ENCODE measurements at regions not wholly inside any gene's neighbourhood (a gene's known extent, or its start where the extent isn't known, plus 50 kb on each side); places are given as distances from the start of the nearest gene placed in this dataset.

DNA sequence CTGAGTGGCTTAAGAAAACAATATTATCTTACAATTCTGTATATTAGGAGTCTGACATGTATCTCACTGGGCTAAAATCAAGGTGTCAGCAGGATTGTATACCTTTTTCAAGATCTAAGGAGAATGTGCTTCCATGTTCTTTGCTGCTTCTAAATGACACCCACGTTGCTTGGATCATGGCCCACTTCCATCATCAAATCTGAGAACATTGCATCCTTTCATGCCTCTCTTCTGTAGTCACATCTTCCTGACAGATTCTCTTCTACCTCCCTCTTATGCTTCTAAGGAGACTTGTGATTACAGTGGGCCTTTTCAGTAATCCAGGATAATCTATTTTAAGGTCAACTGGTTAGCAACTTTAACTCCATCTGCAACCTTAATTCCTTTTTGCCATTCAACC lies 499.4 kb downstream of the FAM181B start:
- H4K5ac ChIP-seq (ENCODE audit: insufficient read length, low read depth, low read length): no peak overlapping the region
- H3K23me2 ChIP-seq (ENCODE audit: low read depth, low read length): no peaks in the 10 kb centered on the region
- no peak overlapping the region for H3K9ac ChIP-seq (replicated peaks in 1 of 4; ENCODE audit: extremely low read depth in 1 of 4, low read depth in 3 of 4, low read length in 3 of 4)
- H2AFZ ChIP-seq (ENCODE audit: low read length): no peak overlapping the region
- H3K4me3 ChIP-seq (ENCODE audit: extremely low read depth in 1 of 4, insufficient read depth in 2 of 4, low read depth in 3 of 4, low read length in 4 of 4): no peak overlapping the region
- H4K91ac ChIP-seq (replicated peaks; ENCODE audit: insufficient read length, low read length): no peak overlapping the region
- no peak overlapping the region for H3K27ac ChIP-seq (ENCODE audit: low read depth, low read length)
- no peak overlapping the region for H2BK120ac ChIP-seq (replicated peaks; ENCODE audit: low read depth, low read length)
- POLR2A ChIA-PET (ENCODE audit: partially characterized antibody): no interaction called here
- H3K4ac ChIP-seq (replicated peaks; ENCODE audit: insufficient read length, low read depth, low read length): no peak overlapping the region
- no peaks in the 10 kb centered on the region for H3K4me1 ChIP-seq (replicated peaks in 1 of 4; ENCODE audit: control insufficient read depth in 3 of 4, insufficient read depth in 4 of 4, low read length in 3 of 4)
- H4K8ac ChIP-seq (ENCODE audit: extremely low read depth, insufficient read depth, low read length): no peak overlapping the region
- no peaks in the 10 kb centered on the region for H4K20me1 ChIP-seq (replicated peaks in 1 of 2; ENCODE audit: control insufficient read depth in 1 of 2, insufficient read depth in 2 of 2, low read length in 2 of 2)
- H2BK20ac ChIP-seq (ENCODE audit: low read length): no peak overlapping the region
- WGBS, 2 experiments (ENCODE audit: extremely low coverage in 1 of 2, insufficient coverage in 1 of 2, insufficient read length in 1 of 2, insufficient replicate concordance in 2 of 2, low coverage in 1 of 2, low lambda C conversion rate in 2 of 2, missing lambda C conversion rate in 1 of 2): 93% methylated on average over 1 of the region's 1 CpG; no CpG with 5 or more reads in 1 of the 2 experiments
- CTCF ChIA-PET (ENCODE audit: partially characterized antibody): no interaction called here
- H3K27me3 ChIP-seq (replicated peaks in 1 of 4; ENCODE audit: control insufficient read depth in 3 of 4, extremely low read depth in 1 of 4, insufficient read depth in 3 of 4, low read length in 3 of 4): no peaks in the 10 kb centered on the region
- no peak overlapping the region for H3K4me2 ChIP-seq (ENCODE audit: insufficient read depth in 1 of 2, low read depth in 2 of 2, low read length in 2 of 2)
- no peak overlapping the region for H2BK15ac ChIP-seq (ENCODE audit: low read length)
- H2BK12ac ChIP-seq (ENCODE audit: low read depth, low read length): no peak overlapping the region
- no peak overlapping the region for H3K14ac ChIP-seq (ENCODE audit: insufficient read length)
- H3K56ac ChIP-seq (replicated peaks; ENCODE audit: insufficient read length, low read depth, low read length): no peak overlapping the region
- no peak for TF ChIP-seq GTF2F1 (IDR thresholded peaks at IDR 0.05; ENCODE audit: borderline replicate concordance, low read depth, low read length)
- TF ChIP-seq TCF12 (IDR thresholded peaks at IDR 0.05; ENCODE audit: low read depth, low read length): no peak
- no peak for TF ChIP-seq POU5F1 (IDR thresholded peaks at IDR 0.05; ENCODE audit: low read depth, low read length)
- no peak for TF ChIP-seq SAP30 (IDR thresholded peaks at IDR 0.05; ENCODE audit: insufficient read depth, insufficient replicate concordance, low read length)
- no peak for TF ChIP-seq ZNF274 (IDR thresholded peaks at IDR 0.05; ENCODE audit: borderline replicate concordance, extremely low read depth, low read length)
- TF ChIP-seq, protein P1, sequence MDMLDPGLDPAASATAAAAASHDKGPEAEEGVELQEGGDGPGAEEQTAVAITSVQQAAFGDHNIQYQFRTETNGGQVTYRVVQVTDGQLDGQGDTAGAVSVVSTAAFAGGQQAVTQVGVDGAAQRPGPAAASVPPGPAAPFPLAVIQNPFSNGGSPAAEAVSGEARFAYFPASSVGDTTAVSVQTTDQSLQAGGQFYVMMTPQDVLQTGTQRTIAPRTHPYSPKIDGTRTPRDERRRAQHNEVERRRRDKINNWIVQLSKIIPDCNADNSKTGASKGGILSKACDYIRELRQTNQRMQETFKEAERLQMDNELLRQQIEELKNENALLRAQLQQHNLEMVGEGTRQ (IDR thresholded peaks at IDR 0.05; ENCODE audit: low read length): no peak
- TF ChIP-seq RAD21 (IDR thresholded peaks at IDR 0.05 in 1 of 2, conservative IDR thresholded peaks at IDR 0.05 in 1 of 2; ENCODE audit: low read depth in 2 of 2, low read length in 2 of 2): no peak
- no peaks in the 10 kb centered on the region for H3K79me2 ChIP-seq (ENCODE audit: control insufficient read depth in 1 of 2, insufficient read depth in 2 of 2, low read length in 2 of 2)
- no peak overlapping the region for H3K23ac ChIP-seq (ENCODE audit: insufficient read length)
- H3K79me1 ChIP-seq (ENCODE audit: low read depth, low read length): no peaks in the 10 kb centered on the region
- no peaks in the 10 kb centered on the region for H3K36me3 ChIP-seq (ENCODE audit: control insufficient read depth in 2 of 4, insufficient read depth in 4 of 4, low read length in 3 of 4)
- DNase-seq (ENCODE audit: low read depth in 1 of 2, low spot score in 2 of 2) (no peak), FAIRE-seq (no peak)
- H3K9me3 ChIP-seq (ENCODE audit: insufficient read depth in 2 of 2, low read depth in 1 of 2, low read length in 1 of 2): no peaks in the 10 kb centered on the region
- H2AK5ac ChIP-seq (ENCODE audit: low read depth, low read length): no peak overlapping the region
- H2BK5ac ChIP-seq (ENCODE audit: low read depth, low read length): no peak overlapping the region
- H3K18ac ChIP-seq (ENCODE audit: extremely low read depth, low read length): no peak overlapping the region

Data from H1 (cell line).